Hematopoietic multipotent progenitor cell treated with erythropoietin and hydrocortisone succinate and interleukin-3 and kit ligand, for 8 days (in vitro differentiated cells): ENCODE measurements at regions not wholly inside any gene's neighbourhood (a gene's known extent, or its start where the extent isn't known, plus 50 kb on each side); places are given as distances from the start of the nearest gene placed in this dataset.
A peak's percentile ranks its signal among the peaks of the same experiment; 100 is the strongest.
"Not testable (repeated sequence)": the region's sequence is repeated elsewhere in the genome, so short reads cannot be mapped to it uniquely, and the experiment has no call there.

Source experiments
- DNase-seq: peaks from one replicate; pipeline ENCODE4 v3.0.0-alpha.2; 2015

DNA sequence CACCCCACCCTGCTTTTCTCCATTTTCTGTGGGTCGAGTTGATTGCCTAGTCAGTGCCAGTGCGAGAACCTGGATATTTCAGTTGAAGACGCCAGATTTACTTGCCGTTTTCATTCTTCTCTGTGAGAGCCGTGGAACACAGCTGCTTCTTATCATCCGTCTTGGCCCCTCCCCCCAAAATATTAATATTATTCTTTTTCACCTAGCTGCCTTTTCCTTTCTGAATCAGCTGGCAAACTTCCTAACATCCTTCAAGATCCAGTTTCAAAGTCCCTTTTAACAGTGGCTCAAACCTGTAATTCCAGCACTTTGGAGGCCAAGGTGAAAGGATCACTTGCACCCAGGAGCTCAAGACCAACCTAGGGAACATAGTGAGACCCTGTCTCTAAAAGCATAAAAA lies 117.1 kb upstream of the RASA1 start:
- DNase-seq: no peak

- peak; percentile 30 for DNase-seq
These were observed 116.1 kb upstream of the RASA1 start for GRCh38 chr5:87151547-87151946.

- no peak for DNase-seq
These were observed 114.8 kb upstream of the RASA1 start for GRCh38 chr5:87152886-87153285.

GRCh38 chr5:87154191-87154590 lies 113.5 kb upstream of the RASA1 start:
- no peak for DNase-seq

DNA sequence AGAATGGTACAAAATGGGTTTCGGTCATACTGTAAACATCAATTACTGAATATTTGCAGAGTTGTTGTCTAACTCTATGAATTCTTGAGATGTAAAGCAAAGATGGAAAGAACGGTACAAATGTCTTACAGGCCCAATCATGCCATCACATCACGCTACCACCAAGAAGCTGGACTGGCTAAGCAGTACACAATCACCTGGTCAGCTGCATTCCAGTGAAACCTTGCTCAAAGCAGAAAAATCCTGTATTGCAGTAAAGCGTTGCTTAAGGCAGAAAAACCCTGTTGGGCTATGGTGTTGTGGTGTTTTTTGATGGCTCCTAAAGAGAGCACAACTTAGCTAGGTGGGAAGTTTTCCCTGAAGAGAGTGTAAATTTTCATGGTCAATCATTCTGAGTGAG lies 112.6 kb upstream of the RASA1 start:
- no peak for DNase-seq

DNA sequence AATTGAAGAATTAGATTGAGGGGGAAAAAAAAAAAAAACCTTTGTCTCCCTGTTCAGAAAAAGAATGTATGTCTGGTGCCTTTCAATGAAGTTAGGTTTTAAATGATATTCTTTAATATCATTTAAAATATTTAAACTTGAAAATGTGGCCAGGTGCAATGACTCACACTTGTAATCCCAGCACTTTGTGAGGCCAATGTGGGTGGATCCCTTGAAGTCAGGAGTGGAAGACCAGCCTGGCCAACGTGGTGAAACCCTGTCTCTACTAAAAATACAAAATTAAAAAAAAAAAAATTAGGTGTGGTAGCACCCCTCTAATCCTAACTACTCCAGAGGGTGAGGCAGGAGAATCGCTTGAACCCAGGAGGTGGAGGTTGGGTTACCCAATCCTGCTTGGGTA lies 111.1 kb upstream of the RASA1 start:
- DNase-seq: no peak

GRCh38 chr5:87164409-87164808 lies 103.3 kb upstream of the RASA1 start:
- DNase-seq: no peak

- DNase-seq: no peak
These were observed 98.2 kb upstream of the RASA1 start for GRCh38 chr5:87169300-87169991.

GRCh38 chr5:87170799-87171198 lies 96.9 kb upstream of the RASA1 start:
- no peak for DNase-seq

- no peak for DNase-seq
These were observed 85.0 kb upstream of the RASA1 start for GRCh38 chr5:87182649-87183048.

DNA sequence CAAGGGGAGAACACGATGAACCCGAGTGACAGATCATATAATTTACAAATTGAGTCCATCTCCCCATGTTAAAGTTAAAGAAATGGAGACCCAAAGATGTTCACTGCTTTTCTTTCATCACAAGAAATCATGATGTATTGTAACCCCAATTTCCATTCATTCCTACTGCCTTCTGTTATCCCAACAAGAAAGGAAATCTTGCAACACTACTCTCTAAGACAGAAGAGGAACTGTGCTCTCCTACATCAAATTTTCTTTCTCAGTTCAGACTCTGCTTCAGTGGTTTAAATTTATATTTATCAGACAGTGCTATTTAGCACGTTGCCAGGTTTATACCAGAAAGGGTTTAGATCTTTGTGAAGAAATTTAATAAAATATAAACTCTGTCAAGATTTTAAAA lies 83.8 kb upstream of the RASA1 start:
- no peak for DNase-seq

GRCh38 chr5:87184605-87185004 lies 83.1 kb upstream of the RASA1 start:
- no peak for DNase-seq

DNA sequence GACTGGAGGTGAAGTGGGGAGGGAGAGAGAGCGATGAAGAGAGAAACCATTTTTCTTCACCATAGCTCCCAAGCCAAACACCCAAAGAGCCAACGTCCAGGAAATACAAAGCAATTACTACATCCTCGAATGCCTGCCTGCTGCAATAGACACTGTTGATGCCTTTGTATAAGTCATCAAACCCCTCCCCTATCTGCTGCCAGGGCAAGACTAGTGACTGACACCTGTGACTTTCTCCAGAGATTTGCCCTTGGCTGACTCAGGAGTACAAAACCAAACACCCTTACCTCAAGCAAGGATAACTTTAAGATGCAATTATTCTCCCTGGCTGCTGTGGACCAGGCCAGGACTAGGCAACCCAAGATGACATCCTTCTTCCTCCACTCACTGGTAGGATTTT lies 81.8 kb upstream of the RASA1 start:
- DNase-seq: no peak

- DNase-seq: no peak
These were observed 79.3 kb upstream of the RASA1 start for GRCh38 chr5:87188391-87188790.

GRCh38 chr5:87190041-87190440 lies 77.6 kb upstream of the RASA1 start:
- no peak for DNase-seq

- no peak for DNase-seq
These were observed 77.0 kb upstream of the RASA1 start for GRCh38 chr5:87190687-87191086.

DNA sequence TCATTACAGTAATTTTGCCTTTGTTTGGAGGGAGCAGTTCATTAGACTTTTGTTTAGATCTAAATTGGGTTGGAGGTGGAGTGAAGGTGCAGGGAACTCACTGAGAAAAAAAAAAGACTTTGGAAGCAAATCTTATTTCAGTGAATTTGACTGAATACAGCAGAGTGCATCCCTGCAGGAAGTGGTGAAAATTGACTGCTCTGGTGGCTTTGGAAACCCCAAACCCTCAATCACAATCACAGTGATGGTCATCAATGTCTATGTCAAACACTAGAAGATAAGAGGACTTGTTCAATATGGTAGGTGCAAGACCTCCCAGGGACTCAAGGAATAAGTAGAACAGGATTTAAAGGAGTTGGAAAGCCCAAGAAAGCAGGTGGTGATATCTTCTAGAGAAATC lies 76.0 kb upstream of the RASA1 start:
- no peak for DNase-seq

GRCh38 chr5:87195104-87195591 lies 72.5 kb upstream of the RASA1 start:
- DNase-seq: no peak

GRCh38 chr5:87195616-87196015 lies 72.1 kb upstream of the RASA1 start:
- no peak for DNase-seq

DNA sequence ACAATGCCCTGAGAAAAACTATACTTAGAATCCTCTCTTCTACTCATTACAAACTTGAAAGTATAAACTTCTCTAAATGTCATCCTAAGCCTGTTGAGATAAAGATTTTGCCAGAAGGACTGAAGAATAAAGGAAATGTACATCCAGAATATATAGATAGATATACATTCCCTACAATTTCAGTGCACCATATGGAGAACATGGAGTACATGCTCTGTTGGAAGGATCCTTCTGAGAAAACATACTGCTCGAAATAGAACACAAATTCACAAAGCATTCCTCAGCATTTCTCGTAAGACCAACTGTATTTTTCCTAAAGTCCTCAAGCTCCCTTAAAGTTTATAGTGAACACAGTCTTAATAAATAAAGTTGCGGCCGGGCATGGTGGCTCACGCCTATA lies 69.7 kb upstream of the RASA1 start:
- no peak for DNase-seq

- DNase-seq: not testable (repeated sequence)
These were observed 68.4 kb upstream of the RASA1 start for GRCh38 chr5:87199246-87199645.

- not testable (repeated sequence) for DNase-seq
These were observed 68.0 kb upstream of the RASA1 start for GRCh38 chr5:87199704-87200103.

DNA sequence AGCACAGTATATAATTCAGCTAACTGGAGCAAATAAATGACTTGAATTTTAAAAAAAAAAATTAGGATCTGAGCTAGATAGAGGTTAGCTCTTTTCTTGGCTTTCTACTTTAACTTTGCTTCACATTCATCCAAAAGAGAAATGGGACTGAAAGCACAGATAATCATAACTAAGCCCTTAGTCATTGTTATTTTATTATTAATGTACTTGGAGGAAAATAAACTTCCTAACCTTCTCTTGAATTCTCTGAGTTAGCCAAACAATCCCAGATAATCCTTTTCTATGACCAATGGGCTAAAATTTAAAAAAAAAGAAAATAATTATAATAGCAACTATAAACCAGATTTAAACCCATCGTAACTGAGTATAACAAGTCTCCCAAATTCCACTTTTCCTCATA lies 57.6 kb upstream of the RASA1 start:
- no peak for DNase-seq

DNA sequence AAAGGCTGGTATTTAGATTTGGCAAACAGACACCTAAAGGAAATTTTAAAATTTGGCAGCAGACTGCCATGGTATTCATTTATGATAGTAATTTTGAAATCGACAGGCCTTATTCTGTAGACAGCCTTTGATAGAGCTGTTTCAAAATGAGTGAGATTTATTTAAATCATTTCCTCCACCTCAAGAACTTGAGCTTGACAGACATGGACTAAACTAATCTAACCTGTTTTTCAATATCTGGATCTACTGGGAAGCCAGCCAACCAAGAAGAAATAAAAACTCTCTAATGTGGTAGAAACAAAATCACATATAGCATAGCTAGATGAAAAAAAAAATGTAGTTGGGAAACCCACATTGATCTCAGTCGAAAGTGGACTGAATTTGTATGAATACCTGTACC lies 56.9 kb upstream of the RASA1 start:
- no peak for DNase-seq

DNA sequence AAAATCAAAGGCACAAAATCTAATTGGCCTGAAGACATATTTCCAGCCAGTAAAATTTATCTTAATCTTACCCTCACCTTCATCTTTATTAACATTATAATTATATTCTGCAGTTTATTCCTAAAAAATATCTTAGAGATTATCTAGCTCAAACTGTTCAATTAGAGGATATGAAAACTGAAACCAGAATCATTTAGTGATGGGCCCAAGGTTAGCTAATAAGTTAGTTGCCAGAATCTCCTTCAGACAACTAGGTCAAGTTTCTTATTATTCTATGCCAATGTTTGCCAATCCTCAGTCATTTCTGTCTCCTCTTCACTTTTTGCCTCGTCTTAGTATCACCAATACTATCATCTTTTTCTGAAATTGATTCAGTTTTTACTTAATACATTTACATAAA lies 56.0 kb upstream of the RASA1 start:
- DNase-seq: no peak
